ENCODE measurements at regions not wholly inside any gene's neighbourhood (a gene's known extent, or its start where the extent isn't known, plus 50 kb on each side); places are given as distances from the start of the nearest gene placed in this dataset.

DNA sequence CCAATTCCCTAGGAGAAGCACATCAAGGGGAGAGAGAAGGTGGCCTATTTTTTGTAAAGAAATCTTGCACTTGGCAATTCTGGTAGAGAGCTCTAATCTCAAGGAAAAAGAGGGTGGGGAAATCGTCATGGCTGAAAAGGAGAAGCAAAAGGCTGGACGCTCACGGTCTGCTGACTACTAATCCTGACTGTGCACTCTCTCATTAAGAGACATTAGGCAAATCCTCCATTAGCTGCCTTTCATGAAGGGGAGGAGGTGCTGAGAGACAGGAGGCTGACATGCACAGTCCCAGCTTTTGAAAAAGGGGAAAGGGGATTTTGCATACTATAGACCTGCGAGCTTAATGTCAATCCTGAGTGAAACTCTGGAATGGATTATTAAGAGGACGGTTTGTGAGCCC is 170.0 kb downstream of the NR2F2 start:
- Histone ChIP-seq H3K9me3 (no peaks in the 10 kb centered on the region), H3K27ac (no peak overlapping the region), H3K36me3 (no peaks in the 10 kb centered on the region), H3K4me3 (no peak overlapping the region), H3K4me1 (no peaks in the 10 kb centered on the region), H3K27me3 (no peaks in the 10 kb centered on the region)
- no peak for TF ChIP-seq POLR2A (IDR thresholded peaks at IDR 0.05)
- no peak for TF ChIP-seq POLR2AphosphoS5 (IDR thresholded peaks at IDR 0.05)
- TF ChIP-seq, protein P1, sequence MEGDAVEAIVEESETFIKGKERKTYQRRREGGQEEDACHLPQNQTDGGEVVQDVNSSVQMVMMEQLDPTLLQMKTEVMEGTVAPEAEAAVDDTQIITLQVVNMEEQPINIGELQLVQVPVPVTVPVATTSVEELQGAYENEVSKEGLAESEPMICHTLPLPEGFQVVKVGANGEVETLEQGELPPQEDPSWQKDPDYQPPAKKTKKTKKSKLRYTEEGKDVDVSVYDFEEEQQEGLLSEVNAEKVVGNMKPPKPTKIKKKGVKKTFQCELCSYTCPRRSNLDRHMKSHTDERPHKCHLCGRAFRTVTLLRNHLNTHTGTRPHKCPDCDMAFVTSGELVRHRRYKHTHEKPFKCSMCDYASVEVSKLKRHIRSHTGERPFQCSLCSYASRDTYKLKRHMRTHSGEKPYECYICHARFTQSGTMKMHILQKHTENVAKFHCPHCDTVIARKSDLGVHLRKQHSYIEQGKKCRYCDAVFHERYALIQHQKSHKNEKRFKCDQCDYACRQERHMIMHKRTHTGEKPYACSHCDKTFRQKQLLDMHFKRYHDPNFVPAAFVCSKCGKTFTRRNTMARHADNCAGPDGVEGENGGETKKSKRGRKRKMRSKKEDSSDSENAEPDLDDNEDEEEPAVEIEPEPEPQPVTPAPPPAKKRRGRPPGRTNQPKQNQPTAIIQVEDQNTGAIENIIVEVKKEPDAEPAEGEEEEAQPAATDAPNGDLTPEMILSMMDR (IDR thresholded peaks at IDR 0.05), result no peak
- intact Hi-C loops (cut with DNase I; ENCODE audit: low total_unique reads), result no loop called here
- no peak for DNase-seq (ENCODE audit: low spot score in 2 of 2)

DNA sequence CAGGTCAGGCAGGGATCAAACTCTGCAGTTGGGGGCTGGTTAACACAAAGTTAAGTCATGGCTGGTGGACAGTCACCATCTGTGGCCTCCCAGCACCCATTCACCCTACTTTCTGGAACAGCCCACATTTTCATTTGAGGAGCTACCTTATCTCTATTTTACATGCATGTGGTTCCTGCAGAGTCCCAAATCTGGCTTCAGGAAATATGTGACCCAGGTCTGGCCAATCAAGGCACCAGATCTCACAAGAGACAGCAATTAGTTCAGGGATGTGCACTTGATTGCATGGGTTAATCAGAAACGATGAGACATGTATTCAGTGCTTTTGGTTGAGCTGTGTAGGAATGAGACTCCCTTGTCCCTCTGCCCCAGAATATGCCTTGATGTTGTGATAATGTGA is 170.9 kb downstream of the NR2F2 start:
- Histone ChIP-seq H3K27me3 (no peaks in the 10 kb centered on the region), H3K4me3 (no peak overlapping the region), H3K4me1 (no peaks in the 10 kb centered on the region), H3K36me3 (no peaks in the 10 kb centered on the region), H3K27ac (no peak overlapping the region), H3K9me3 (no peaks in the 10 kb centered on the region)
- intact Hi-C loops (cut with DNase I; ENCODE audit: low total_unique reads), result no loop called here
- TF ChIP-seq, protein P1 (IDR thresholded peaks at IDR 0.05), result no peak
- TF ChIP-seq POLR2AphosphoS5 (IDR thresholded peaks at IDR 0.05) (no peak), POLR2A (IDR thresholded peaks at IDR 0.05) (no peak)
- DNase-seq (ENCODE audit: low spot score in 2 of 2), result no peak

GRCh38 chr15:96502196-96502595 is 171.7 kb downstream of the NR2F2 start:
- no peak overlapping the region for H3K27ac ChIP-seq
- no peak for DNase-seq (ENCODE audit: low spot score in 2 of 2)
- intact Hi-C loops (cut with DNase I; ENCODE audit: low total_unique reads), result no loop called here
- TF ChIP-seq POLR2A (IDR thresholded peaks at IDR 0.05), result no peak
- no peak for TF ChIP-seq POLR2AphosphoS5 (IDR thresholded peaks at IDR 0.05)
- TF ChIP-seq, protein P1 (IDR thresholded peaks at IDR 0.05), result no peak
- no peaks in the 10 kb centered on the region for H3K9me3 ChIP-seq
- H3K27me3 ChIP-seq, result no peaks in the 10 kb centered on the region
- H3K4me3 ChIP-seq, result no peak overlapping the region
- H3K36me3 ChIP-seq, result no peaks in the 10 kb centered on the region
- no peaks in the 10 kb centered on the region for H3K4me1 ChIP-seq

DNA sequence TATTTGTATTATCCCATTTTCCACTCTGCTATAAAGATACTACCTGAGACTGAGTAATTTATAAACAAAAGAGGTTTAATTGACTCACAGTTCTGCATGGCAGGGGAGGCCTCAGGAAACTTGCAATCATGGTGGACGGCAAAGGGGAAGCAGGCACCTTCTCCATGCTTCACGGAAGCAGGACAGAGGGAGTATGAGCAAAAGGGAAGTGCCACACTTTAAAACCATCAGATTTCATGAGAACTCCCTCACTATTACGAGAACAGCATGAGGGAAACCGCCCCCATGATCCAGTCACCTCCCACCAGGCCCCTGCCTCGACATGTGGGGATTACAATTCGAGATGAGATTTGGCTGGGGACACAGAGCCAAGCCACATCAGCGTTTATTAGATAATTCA is 172.8 kb downstream of the NR2F2 start:
- no peak overlapping the region for H3K4me3 ChIP-seq
- TF ChIP-seq, protein P1 (IDR thresholded peaks at IDR 0.05), result no peak
- no peak for TF ChIP-seq POLR2A (IDR thresholded peaks at IDR 0.05)
- TF ChIP-seq POLR2AphosphoS5 (IDR thresholded peaks at IDR 0.05), result no peak
- intact Hi-C loops (cut with DNase I; ENCODE audit: low total_unique reads), result no loop called here

DNA sequence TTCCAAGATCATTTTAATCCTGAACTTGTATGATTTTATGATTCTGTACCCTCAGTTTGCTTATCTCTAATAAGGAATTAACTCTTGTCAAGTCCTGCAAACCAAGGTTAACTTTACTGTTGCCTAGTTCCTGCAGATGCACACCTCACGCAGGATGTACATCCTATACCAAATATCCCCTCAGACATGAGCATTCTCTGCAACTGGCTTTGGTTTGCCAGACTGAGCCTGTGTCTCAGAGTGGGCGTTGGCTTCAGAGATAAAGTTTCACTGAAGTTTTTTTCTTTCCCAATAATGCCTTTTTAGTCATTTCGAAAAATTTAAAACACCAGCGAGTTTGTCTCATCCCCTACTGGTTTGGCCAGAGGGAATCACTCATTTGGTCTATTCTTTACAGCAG is 173.9 kb downstream of the NR2F2 start:
- no peaks in the 10 kb centered on the region for H3K36me3 ChIP-seq
- no peaks in the 10 kb centered on the region for H3K4me1 ChIP-seq
- TF ChIP-seq, protein P1 (IDR thresholded peaks at IDR 0.05), result no peak
- TF ChIP-seq POLR2A (IDR thresholded peaks at IDR 0.05), result no peak
- H3K4me3 ChIP-seq, result no peak overlapping the region
- no peak overlapping the region for H3K27ac ChIP-seq
- H3K27me3 ChIP-seq, result no peaks in the 10 kb centered on the region
- intact Hi-C loops (cut with DNase I; ENCODE audit: low total_unique reads), result no loop called here
- DNase-seq (ENCODE audit: low spot score in 2 of 2), result no peak
- no peaks in the 10 kb centered on the region for H3K9me3 ChIP-seq

More for the DNA sequence above, 172.8 kb downstream of the NR2F2 start:
- Histone ChIP-seq H3K27me3 (no peaks in the 10 kb centered on the region), H3K9me3 (no peaks in the 10 kb centered on the region), H3K4me1 (no peaks in the 10 kb centered on the region), H3K27ac (no peak overlapping the region), H3K36me3 (no peaks in the 10 kb centered on the region)
- DNase-seq (ENCODE audit: low spot score in 2 of 2), result no peak

Measured in breast epithelium (tissue), 4 donors.